ENCODE measurements at regions not wholly inside any gene's neighbourhood (a gene's known extent, or its start where the extent isn't known, plus 50 kb on each side); places are given as distances from the start of the nearest gene placed in this dataset.
A peak's percentile ranks its signal among the peaks of the same experiment; 100 is the strongest.

- no peaks in the 10 kb centered on the region for H3K27me3 Mint-ChIP-seq (ENCODE audit: low read depth)
- TF ChIP-seq CTCF (IDR thresholded peaks at IDR 0.05; ENCODE audit: unreplicated experiment in 3 of 3), result peak; percentile 50 to 58 (median 53)
- H3K36me3 Mint-ChIP-seq (ENCODE audit: low read depth), result peaks cover 12% of the 10 kb centered on the region
- no peak overlapping the region for H3K4me3 Mint-ChIP-seq
- peaks cover 28% of the 10 kb centered on the region for H3K9me3 Mint-ChIP-seq
- H3K4me1 Mint-ChIP-seq, result no peaks in the 10 kb centered on the region
- H3K27ac Mint-ChIP-seq, result no peak overlapping the region
Observed at GRCh38 chr11:88231894-88232482, 56.7 kb upstream of the RAB38 start.

GRCh38 chr11:88229303-88229702 is 54.1 kb upstream of the RAB38 start:
- Mint-ChIP-seq H3K9me3 (peaks cover 52% of the 10 kb centered on the region), H3K4me3 (no peak overlapping the region), H3K27me3 (ENCODE audit: low read depth) (no peaks in the 10 kb centered on the region), H3K27ac (no peak overlapping the region), H3K36me3 (ENCODE audit: low read depth) (peaks cover 20% of the 10 kb centered on the region), H3K4me1 (no peaks in the 10 kb centered on the region)
- no peak for TF ChIP-seq CTCF (IDR thresholded peaks at IDR 0.05; ENCODE audit: unreplicated experiment in 3 of 3)
